Endothelial cell of umbilical vein (primary cell): ENCODE measurements at regions not wholly inside any gene's neighbourhood (a gene's known extent, or its start where the extent isn't known, plus 50 kb on each side); places are given as distances from the start of the nearest gene placed in this dataset.

Source experiments
- EZH2 ChIP-seq: IDR thresholded peaks from 2 replicates; pipeline ENCODE4 v1.6.1; 2012; ENCODE audit warnings: borderline replicate concordance, low read depth, mild to moderate bottlenecking, moderate library complexity, low read length, inconsistent platforms; ENCODE audit not compliant: severe bottlenecking
- GATA2 ChIP-seq: IDR thresholded peaks from 2 replicates; pipeline ENCODE4 v1.7.0; 2011; ENCODE audit warnings: low read depth, mild to moderate bottlenecking, moderate library complexity, mixed read lengths, low read length; ENCODE audit not compliant: insufficient read length, insufficient read depth
- JUN ChIP-seq: IDR thresholded peaks from 2 replicates; pipeline ENCODE4 v1.6.1; 2011; ENCODE audit warnings: borderline replicate concordance, low read depth; ENCODE audit not compliant: insufficient read length, insufficient read depth
- MYC ChIP-seq: IDR thresholded peaks from one replicate; pipeline ENCODE4 v1.6.1; 2011; ENCODE audit warnings: mild to moderate bottlenecking, low read depth, low read length
- POLR2A ChIP-seq: IDR thresholded peaks from 2 replicates; pipeline ENCODE4 v1.6.1; 2012; ENCODE audit warnings: low read depth, mild to moderate bottlenecking, control low read depth, low read length
- POLR2AphosphoS5 ChIP-seq: IDR thresholded peaks from 2 replicates; pipeline ENCODE4 v1.6.1; 2012; ENCODE audit warnings: low read depth, mild to moderate bottlenecking, control low read depth, low read length, moderate library complexity; ENCODE audit not compliant: insufficient read depth
- TF ChIP-seq, protein P1 (sequence below), 2 donors: IDR thresholded peaks; 1 replicate in 1 of 2; 2 replicates in 1 of 2; pipeline ENCODE4 v1.5.1; 2011; ENCODE audit warnings: low read length in 2 of 2, mild to moderate bottlenecking in 2 of 2, moderate library complexity in 2 of 2, control low read depth in 1 of 2, inconsistent platforms in 1 of 2, low read depth in 1 of 2; ENCODE audit not compliant: insufficient read depth in 1 of 2; ENCODE audit errors: extremely low read depth in 1 of 2

DNA sequence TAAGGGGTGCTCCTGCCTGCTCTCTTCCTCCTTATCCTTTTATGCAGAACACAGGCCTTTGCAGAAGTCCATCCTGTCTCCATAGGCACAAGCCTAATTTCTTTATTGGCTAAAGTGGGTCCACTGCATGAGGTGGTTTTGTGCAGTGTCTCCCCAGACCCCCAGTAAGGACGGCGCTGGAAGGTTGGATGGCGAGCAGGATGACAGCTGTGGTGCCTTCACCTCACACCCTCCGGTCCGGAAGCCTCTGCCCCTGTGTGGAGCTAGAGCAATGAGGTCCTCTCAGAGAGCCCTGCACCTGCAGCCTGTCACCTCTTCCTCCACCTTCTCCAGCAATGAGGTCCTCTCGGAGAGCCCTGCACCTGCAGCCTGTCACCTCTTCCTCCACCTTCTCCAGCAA, 393.7 kb upstream of the IRX1 start:
- TF ChIP-seq, protein P1, sequence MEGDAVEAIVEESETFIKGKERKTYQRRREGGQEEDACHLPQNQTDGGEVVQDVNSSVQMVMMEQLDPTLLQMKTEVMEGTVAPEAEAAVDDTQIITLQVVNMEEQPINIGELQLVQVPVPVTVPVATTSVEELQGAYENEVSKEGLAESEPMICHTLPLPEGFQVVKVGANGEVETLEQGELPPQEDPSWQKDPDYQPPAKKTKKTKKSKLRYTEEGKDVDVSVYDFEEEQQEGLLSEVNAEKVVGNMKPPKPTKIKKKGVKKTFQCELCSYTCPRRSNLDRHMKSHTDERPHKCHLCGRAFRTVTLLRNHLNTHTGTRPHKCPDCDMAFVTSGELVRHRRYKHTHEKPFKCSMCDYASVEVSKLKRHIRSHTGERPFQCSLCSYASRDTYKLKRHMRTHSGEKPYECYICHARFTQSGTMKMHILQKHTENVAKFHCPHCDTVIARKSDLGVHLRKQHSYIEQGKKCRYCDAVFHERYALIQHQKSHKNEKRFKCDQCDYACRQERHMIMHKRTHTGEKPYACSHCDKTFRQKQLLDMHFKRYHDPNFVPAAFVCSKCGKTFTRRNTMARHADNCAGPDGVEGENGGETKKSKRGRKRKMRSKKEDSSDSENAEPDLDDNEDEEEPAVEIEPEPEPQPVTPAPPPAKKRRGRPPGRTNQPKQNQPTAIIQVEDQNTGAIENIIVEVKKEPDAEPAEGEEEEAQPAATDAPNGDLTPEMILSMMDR (IDR thresholded peaks at IDR 0.05; ENCODE audit: extremely low read depth in 1 of 2, insufficient read depth in 1 of 2, low read depth in 1 of 2, low read length in 2 of 2) = no peak
- no peak for TF ChIP-seq POLR2AphosphoS5
- no peak for TF ChIP-seq JUN
- TF ChIP-seq POLR2A = no peak
- TF ChIP-seq EZH2 = no peak
- no peak for TF ChIP-seq GATA2
- TF ChIP-seq MYC = no peak
